ENCODE measurements at regions not wholly inside any gene's neighbourhood (a gene's known extent, or its start where the extent isn't known, plus 50 kb on each side); places are given as distances from the start of the nearest gene placed in this dataset.
A peak's percentile ranks its signal among the peaks of the same experiment; 100 is the strongest.

DNA sequence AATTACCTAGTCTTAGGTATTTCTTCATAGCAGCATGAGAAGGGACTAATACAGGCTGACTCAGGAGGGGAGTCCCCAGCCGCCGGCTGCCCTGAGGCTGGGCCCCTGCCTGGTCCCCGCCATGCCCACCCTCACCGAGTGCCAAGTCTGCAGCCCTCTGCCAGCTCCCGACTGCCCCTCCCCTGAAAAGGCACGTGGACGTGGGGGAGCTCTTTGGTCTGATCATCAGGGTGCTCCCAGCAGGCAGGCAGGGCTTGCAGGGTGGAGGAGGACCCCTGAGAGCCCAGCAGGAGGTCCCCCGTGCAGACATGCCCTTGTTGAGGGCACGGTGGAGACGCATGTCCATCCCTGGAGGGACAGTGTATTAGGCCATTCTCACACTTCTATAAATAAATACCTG lies 110.9 kb downstream of the UNCX start:
- peak; percentile 32 for DNase-seq
- TF ChIP-seq, protein P1, sequence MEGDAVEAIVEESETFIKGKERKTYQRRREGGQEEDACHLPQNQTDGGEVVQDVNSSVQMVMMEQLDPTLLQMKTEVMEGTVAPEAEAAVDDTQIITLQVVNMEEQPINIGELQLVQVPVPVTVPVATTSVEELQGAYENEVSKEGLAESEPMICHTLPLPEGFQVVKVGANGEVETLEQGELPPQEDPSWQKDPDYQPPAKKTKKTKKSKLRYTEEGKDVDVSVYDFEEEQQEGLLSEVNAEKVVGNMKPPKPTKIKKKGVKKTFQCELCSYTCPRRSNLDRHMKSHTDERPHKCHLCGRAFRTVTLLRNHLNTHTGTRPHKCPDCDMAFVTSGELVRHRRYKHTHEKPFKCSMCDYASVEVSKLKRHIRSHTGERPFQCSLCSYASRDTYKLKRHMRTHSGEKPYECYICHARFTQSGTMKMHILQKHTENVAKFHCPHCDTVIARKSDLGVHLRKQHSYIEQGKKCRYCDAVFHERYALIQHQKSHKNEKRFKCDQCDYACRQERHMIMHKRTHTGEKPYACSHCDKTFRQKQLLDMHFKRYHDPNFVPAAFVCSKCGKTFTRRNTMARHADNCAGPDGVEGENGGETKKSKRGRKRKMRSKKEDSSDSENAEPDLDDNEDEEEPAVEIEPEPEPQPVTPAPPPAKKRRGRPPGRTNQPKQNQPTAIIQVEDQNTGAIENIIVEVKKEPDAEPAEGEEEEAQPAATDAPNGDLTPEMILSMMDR (IDR thresholded peaks at IDR 0.05): no peak

DNA sequence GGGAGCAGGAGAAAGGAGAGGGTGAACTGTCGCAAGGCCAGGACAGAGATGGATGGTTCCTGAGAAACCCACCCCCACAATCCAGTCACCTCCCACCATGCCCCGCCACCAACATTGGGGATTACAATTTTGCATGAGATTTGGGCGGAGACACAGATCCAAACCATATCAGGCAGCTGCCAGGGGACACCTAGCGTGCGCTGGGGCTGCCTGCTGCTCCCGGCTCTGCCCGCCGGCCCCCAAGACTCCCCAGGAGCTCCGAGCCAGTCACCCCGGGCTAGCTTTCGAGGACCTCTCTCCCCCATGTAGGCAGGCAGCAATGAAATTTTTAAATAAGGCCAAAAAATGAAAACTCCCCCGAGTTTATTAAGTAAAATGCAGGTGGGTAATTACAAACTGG lies 111.7 kb downstream of the UNCX start:
- TF ChIP-seq, protein P1 (IDR thresholded peaks at IDR 0.05): no peak
- DNase-seq: peak; percentile 25

More for the DNA sequence above, 110.9 kb downstream of the UNCX start:
- Histone ChIP-seq H3K27me3 (ENCODE audit: low read depth) (peaks cover 42% of the 10 kb centered on the region), H3K36me3 (no peaks in the 10 kb centered on the region), H3K27ac (no peak overlapping the region), H3K4me1 (no peaks in the 10 kb centered on the region), H3K9me3 (no peaks in the 10 kb centered on the region), H3K4me3 (no peak overlapping the region)
- intact Hi-C loops (cut with DNase I): no loop called here
- ATAC-seq: no peak

DNA sequence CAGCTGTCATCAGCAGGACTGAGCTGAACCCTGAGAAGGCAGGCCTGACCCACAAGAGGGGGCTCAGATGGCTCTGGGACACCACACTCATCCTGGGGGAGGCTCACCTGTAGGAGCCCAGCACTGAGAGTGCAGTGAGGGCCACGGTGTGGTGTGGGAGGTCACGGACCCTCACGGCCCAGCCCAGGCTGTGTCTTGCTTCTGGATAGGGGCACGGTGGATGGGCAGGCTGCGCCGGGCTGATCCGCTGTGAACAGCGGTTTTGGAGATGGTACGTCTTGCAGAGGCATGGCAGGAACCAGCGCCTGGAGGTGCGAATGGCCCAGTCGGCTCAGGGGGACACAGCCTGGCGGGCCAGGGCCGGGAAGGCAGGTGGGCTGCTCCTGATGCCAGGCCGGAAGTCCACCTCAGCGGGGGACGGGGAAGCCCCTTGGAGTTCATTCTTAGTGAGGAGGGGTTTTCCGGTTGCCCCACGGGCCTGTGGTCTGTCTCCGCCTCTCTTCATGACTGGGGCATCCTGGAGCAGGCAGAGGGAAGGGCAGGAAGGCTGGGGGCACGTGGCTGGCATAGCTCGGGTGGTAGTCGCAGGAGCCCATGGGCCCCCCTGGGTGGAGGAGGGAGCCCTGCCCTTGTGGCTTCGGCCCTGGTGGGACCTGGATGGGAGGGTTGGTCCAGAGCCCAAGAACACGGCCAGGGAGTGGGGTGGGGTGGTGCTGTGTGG lies 112.5 kb downstream of the UNCX start:
- no peaks in the 10 kb centered on the region for H3K36me3 ChIP-seq
- no peaks in the 10 kb centered on the region for H3K9me3 ChIP-seq
- intact Hi-C loops (cut with DNase I): no loop called here
- ATAC-seq (no peak), DNase-seq (peak; percentile 42)
- peaks cover 44% of the 10 kb centered on the region for H3K27me3 ChIP-seq (ENCODE audit: low read depth)
- TF ChIP-seq, protein P1 (IDR thresholded peaks at IDR 0.05): no peak
- H3K4me1 ChIP-seq: no peaks in the 10 kb centered on the region
- no peak overlapping the region for H3K4me3 ChIP-seq
- no peak overlapping the region for H3K27ac ChIP-seq

More for the DNA sequence above, 111.7 kb downstream of the UNCX start:
- Histone ChIP-seq H3K4me3 (no peak overlapping the region), H3K27ac (no peak overlapping the region), H3K9me3 (no peaks in the 10 kb centered on the region), H3K36me3 (no peaks in the 10 kb centered on the region), H3K4me1 (no peaks in the 10 kb centered on the region), H3K27me3 (ENCODE audit: low read depth) (peaks cover 37% of the 10 kb centered on the region)
- intact Hi-C loops (cut with DNase I): no loop called here
- no peak for ATAC-seq

DNA sequence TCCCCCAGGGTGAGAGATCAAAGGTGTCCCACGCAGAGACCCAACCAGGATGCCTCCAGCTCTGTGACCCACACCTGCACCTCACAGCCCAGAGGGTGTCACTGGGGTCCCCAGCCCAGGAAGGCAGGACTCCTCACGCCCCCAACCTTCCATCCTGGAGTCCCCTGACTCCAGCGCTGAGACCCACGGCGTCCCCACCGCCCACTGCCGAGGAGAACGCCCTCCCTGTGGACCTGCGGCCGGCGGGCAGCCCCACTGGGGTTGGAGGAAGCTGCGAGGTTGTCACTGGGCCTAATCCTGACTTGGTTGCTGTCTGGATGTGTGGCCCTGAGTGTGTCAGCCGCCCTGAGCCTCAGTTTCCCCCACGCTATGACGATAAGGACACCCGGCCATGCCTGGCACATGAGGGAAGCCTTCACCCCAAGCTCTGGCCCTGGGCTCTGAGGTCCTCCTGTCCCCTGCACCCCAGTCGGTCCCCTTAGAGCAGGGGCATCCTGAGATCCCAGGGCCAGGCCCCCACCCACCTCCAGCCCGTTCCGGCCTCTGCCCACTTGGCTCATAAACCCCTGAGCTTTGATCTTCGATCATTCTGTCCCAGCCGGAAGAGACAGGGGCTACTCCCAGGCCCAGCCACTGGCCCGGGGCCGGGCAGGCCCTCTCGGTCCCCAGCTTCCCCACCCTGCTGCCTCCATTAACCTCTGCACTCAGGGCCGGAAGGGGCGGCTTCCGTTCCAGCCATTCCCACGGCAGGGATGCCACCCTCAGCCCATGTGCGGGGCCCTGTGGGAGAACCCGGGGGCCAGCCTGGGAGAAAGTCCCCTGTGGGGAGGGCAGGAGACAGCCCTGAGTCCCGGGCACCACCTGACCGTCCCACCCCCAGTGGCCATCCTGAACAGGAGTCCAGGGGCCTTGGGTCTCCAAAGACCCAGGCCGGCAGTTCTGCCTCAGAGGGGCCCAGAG lies 113.2 kb downstream of the MICALL2 start:
- ATAC-seq (no peak), DNase-seq (peak; percentile 36)
- Histone ChIP-seq H3K27ac (no peak overlapping the region), H3K4me1 (no peaks in the 10 kb centered on the region), H3K4me3 (no peak overlapping the region), H3K36me3 (no peaks in the 10 kb centered on the region), H3K9me3 (no peaks in the 10 kb centered on the region), H3K27me3 (ENCODE audit: low read depth) (peaks cover 39% of the 10 kb centered on the region)
- TF ChIP-seq, protein P1 (IDR thresholded peaks at IDR 0.05): no peak
- intact Hi-C loops (cut with DNase I): no loop called here

DNA sequence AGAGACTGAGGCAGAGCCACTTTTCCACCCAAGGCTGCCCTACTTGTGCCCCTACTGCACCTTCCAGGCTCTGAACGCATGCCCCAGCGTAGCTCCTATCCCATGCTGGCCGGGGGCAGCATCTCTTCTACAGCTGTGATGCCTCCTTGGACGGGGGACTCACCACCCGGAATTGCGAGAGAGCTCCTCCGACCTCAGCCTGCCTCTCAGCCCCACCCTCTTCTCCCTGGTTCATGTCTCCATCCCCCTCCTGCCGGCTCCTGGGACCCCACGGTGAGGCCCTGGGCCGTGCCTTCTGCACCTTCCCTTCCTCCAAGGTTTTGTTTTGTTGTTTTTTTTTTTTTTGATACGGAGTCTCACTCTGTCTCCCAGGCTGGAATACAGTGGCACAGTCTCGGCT lies 112.4 kb downstream of the MICALL2 start:
- TF ChIP-seq, protein P1 (IDR thresholded peaks at IDR 0.05): no peak
- Histone ChIP-seq H3K27me3 (ENCODE audit: low read depth) (peaks cover 44% of the 10 kb centered on the region), H3K36me3 (no peaks in the 10 kb centered on the region), H3K27ac (no peak overlapping the region), H3K4me3 (no peak overlapping the region), H3K9me3 (no peaks in the 10 kb centered on the region), H3K4me1 (no peaks in the 10 kb centered on the region)
- intact Hi-C loops (cut with DNase I): no loop called here
- peak; percentile 35 for DNase-seq
- ATAC-seq: no peak

Data from lower lobe of right lung (tissue), 2 donors.